Lung (tissue), 11 donors: ENCODE measurements at regions not wholly inside any gene's neighbourhood (a gene's known extent, or its start where the extent isn't known, plus 50 kb on each side); places are given as distances from the start of the nearest gene placed in this dataset.

ENCODE experiments used
- ATAC-seq: fragments of 200-7000 bp; cut with Tn5 transposase; one replicate; pipeline ENCODE4 v1.9.1; 2020; ENCODE audit warnings: moderate number of reproducible peaks; ENCODE audit not compliant: insufficient read depth, low FRiP score
- DNase-seq, 3 donors: peaks; one replicate each; pipeline ENCODE4 v3.0.0-alpha.2; 2013 to 2017
- H3K27ac ChIP-seq, 2 donors: one replicate each; pipeline ENCODE4 v1.5.1; 2013; ENCODE audit warnings: mild to moderate bottlenecking in 2 of 2, moderate library complexity in 2 of 2, control low read depth in 1 of 2, inconsistent platforms in 1 of 2, low read depth in 1 of 2, low read length in 1 of 2
- H3K27me3 ChIP-seq, 3 donors: one replicate each; pipeline ENCODE4 v1.5.1; 2013; ENCODE audit warnings: low read length in 2 of 3; ENCODE audit not compliant: control insufficient read depth in 3 of 3, insufficient read depth in 3 of 3
- H3K36me3 ChIP-seq, 4 donors: one replicate each; pipeline ENCODE4 v1.5.1; 2013; ENCODE audit warnings: low read length in 4 of 4, mild to moderate bottlenecking in 1 of 4, moderate library complexity in 1 of 4; ENCODE audit not compliant: control insufficient read depth in 4 of 4, insufficient read depth in 4 of 4
- H3K4me1 ChIP-seq, 5 donors: one replicate each; pipeline ENCODE4 v1.5.1; 2013; ENCODE audit warnings: low read length in 5 of 5, mild to moderate bottlenecking in 2 of 5, moderate library complexity in 1 of 5; ENCODE audit not compliant: control insufficient read depth in 5 of 5, insufficient read depth in 5 of 5
- H3K4me3 ChIP-seq: one replicate; pipeline ENCODE4 v1.5.1; 2013; ENCODE audit warnings: mild to moderate bottlenecking, control low read depth, moderate library complexity
- H3K9ac ChIP-seq, 2 donors: one replicate each; pipeline ENCODE4 v1.5.1; 2013; ENCODE audit warnings: low read length in 2 of 2, control low read depth in 1 of 2; ENCODE audit not compliant: insufficient read depth in 1 of 2
- H3K9me3 ChIP-seq, 4 donors: one replicate each; pipeline ENCODE4 v1.5.1; 2013; ENCODE audit warnings: low read length in 3 of 4, mild to moderate bottlenecking in 1 of 4, moderate library complexity in 1 of 4; ENCODE audit not compliant: control insufficient read depth in 4 of 4, insufficient read depth in 3 of 4
- CTCF ChIP-seq: IDR thresholded peaks from 2 replicates; pipeline ENCODE4 v1.5.1; 2012; ENCODE audit warnings: mild to moderate bottlenecking; ENCODE audit errors: control extremely low read depth, extremely low read depth
- WGBS, 2 donors: extraction: QIAGEN DNeasy Blood & Tissue Kit; methylation state at CpG; one replicate each; pipeline ENCODE4 v1.1.7; 2013; 5-methylcytosine and 5-hydroxymethylcytosine counted together
- donor health status: control.
- donor health status: control.
- donor health status: Bipolar disorder and iron deficiency.
- donor health status: healthy.
- donor health status: DM: yes; HTN: yes; CAD: no.

GRCh38 chr5:68012429-68012828 is 203.1 kb upstream of the PIK3R1 start:
- 75 to 92% methylated on average over 1 of the region's 1 CpG for WGBS, 2 donors
- no peak for TF ChIP-seq CTCF
- H3K9ac ChIP-seq = no peak overlapping the region
- no peaks in the 10 kb centered on the region for H3K27me3 ChIP-seq
- H3K4me1 ChIP-seq = no peaks in the 10 kb centered on the region
- H3K36me3 ChIP-seq = no peaks in the 10 kb centered on the region
- no peak for ATAC-seq
- no peak overlapping the region for H3K4me3 ChIP-seq
- DNase-seq = no peak
- H3K27ac ChIP-seq = no peak overlapping the region
- no peaks in the 10 kb centered on the region for H3K9me3 ChIP-seq

DNA sequence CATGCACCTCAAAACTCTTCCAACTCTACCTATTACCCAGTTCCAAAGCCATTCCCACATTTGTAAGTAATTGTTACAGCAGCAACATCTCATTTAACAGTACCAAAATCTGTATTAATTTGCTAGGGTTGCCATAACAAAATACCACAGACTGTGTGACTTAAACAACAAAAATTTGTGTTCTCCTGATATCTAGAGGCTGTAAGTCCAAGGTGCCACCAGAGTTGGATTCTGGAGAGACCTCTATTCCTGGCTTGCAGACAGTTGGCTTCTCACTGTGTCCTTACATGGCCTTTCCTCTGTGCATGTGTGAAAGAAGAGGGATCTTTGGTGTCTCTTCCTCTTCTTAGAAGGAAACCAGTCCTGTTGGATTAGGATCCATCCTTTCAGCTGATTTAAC is 203.8 kb upstream of the PIK3R1 start:
- Histone ChIP-seq H3K36me3 (no peaks in the 10 kb centered on the region), H3K9ac (no peak overlapping the region), H3K4me3 (no peak overlapping the region), H3K4me1 (no peaks in the 10 kb centered on the region), H3K9me3 (no peaks in the 10 kb centered on the region), H3K27me3 (no peaks in the 10 kb centered on the region), H3K27ac (no peak overlapping the region)
- DNase-seq (no peak), ATAC-seq (no peak)
- no peak for TF ChIP-seq CTCF

DNA sequence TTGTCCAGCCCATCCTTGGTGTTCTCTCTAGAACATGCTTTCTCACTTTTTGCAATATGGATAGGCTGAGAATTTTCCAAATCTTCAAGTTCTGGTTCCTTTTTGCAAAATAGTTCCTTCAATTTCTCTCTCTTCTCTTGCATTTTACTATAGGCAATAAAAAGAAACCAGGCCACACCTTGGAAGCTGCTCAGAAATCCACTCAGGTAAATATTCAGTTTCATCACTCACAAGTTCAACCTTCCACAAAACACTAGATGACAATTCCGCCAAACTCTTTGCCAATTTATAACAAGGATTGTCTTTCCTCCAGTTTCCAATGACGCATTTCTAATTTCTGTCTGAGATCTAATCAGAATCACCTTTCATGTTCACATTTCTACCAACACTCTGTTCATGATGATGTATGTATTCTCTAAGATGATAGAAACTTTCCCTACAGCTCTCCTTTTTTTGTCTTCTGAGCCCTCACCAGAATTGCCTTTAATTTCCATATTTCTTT is 204.2 kb upstream of the PIK3R1 start:
- WGBS, 2 donors = 96 to 97% methylated on average over 2 of the region's 2 CpGs
- H3K4me1 ChIP-seq = no peaks in the 10 kb centered on the region
- DNase-seq (no peak), ATAC-seq (no peak)
- H3K9ac ChIP-seq = no peak overlapping the region
- H3K36me3 ChIP-seq = no peaks in the 10 kb centered on the region
- no peak overlapping the region for H3K27ac ChIP-seq
- H3K4me3 ChIP-seq = no peak overlapping the region
- no peaks in the 10 kb centered on the region for H3K27me3 ChIP-seq
- no peaks in the 10 kb centered on the region for H3K9me3 ChIP-seq
- no peak for TF ChIP-seq CTCF

DNA sequence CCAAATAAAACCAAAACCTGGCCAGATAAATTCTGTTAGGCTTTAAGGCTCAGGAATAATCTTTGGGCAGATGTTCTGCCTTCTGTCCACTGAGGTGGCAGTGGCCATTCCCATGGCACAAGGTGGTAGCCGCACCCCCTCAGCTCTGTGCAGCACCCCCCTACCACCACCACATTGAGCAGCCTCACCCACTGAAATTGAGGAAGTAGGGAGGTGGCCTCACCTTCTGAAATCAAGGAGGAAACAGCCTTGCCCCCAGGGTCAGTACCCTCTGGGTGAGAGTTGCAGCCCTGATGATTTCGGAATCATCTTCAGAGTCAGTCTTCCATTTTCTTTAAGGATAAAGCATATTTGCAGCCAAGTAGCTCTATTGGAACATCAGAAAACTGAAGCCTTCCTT is 204.8 kb upstream of the PIK3R1 start:
- Histone ChIP-seq H3K4me3 (no peak overlapping the region), H3K9ac (no peak overlapping the region), H3K27me3 (no peaks in the 10 kb centered on the region), H3K4me1 (no peaks in the 10 kb centered on the region), H3K27ac (no peak overlapping the region), H3K9me3 (no peaks in the 10 kb centered on the region), H3K36me3 (no peaks in the 10 kb centered on the region)
- DNase-seq (no peak), ATAC-seq (no peak)
- TF ChIP-seq CTCF = no peak
- 76 to 90% methylated on average over 2 of the region's 2 CpGs for WGBS, 2 donors
